H9 (cell line): ENCODE measurements at regions not wholly inside any gene's neighbourhood (a gene's known extent, or its start where the extent isn't known, plus 50 kb on each side); places are given as distances from the start of the nearest gene placed in this dataset.

Experiments used
- DNase-seq: peaks from one replicate; pipeline ENCODE4 v3.0.0-alpha.2; 2017
- H2AFZ ChIP-seq: one replicate; pipeline ENCODE4 v1.6.1; 2013; ENCODE audit warnings: mild to moderate bottlenecking, low read length, control low read depth, moderate library complexity
- H2AK5ac ChIP-seq: 2 replicates; pipeline ENCODE4 v1.6.1; 2013; ENCODE audit warnings: low read length, control low read depth, mixed read lengths; ENCODE audit not compliant: insufficient read length
- H2BK120ac ChIP-seq: one replicate; pipeline ENCODE4 v1.6.1; 2013; ENCODE audit warnings: low read depth, mild to moderate bottlenecking, low read length, control low read depth, inconsistent platforms; ENCODE audit not compliant: poor library complexity, severe bottlenecking
- H2BK12ac ChIP-seq: 2 replicates; pipeline ENCODE4 v1.6.1; 2013; ENCODE audit warnings: low read length, control low read depth, mixed read lengths, low read depth; ENCODE audit not compliant: insufficient read length
- H2BK15ac ChIP-seq: 2 replicates; pipeline ENCODE4 v1.6.1; 2013; ENCODE audit warnings: low read depth, low read length, control low read depth
- H2BK20ac ChIP-seq: one replicate; pipeline ENCODE4 v1.6.1; 2013; ENCODE audit warnings: low read depth, mild to moderate bottlenecking, low read length, control low read depth, inconsistent platforms; ENCODE audit not compliant: poor library complexity, severe bottlenecking
- H2BK5ac ChIP-seq: 2 replicates; pipeline ENCODE4 v1.6.1; 2013; ENCODE audit warnings: low read length, control low read depth, mixed read lengths; ENCODE audit not compliant: insufficient read length
- H3K14ac ChIP-seq: 2 replicates; pipeline ENCODE4 v1.6.1; 2013; ENCODE audit warnings: low read length, control low read depth; ENCODE audit not compliant: insufficient read depth
- H3K18ac ChIP-seq: 2 replicates; pipeline ENCODE4 v1.6.1; 2013; ENCODE audit warnings: low read depth, mild to moderate bottlenecking, mixed read lengths, low read length, control low read depth; ENCODE audit not compliant: insufficient read length
- H3K23ac ChIP-seq: 2 replicates; pipeline ENCODE4 v1.6.1; 2013; ENCODE audit warnings: low read length, control low read depth, mixed read lengths, low read depth; ENCODE audit not compliant: insufficient read length
- H3K23me2 ChIP-seq: 2 replicates; pipeline ENCODE4 v1.6.1; 2013; ENCODE audit warnings: low read depth, mild to moderate bottlenecking, mixed read lengths, low read length, control low read depth; ENCODE audit not compliant: insufficient read length, poor library complexity, severe bottlenecking
- H3K27ac ChIP-seq: 2 replicates; pipeline ENCODE4 v1.5.1; 2013; ENCODE audit warnings: low read length, control low read depth, mixed read lengths, low read depth; ENCODE audit not compliant: insufficient read length
- H3K27me3 ChIP-seq: 2 replicates; pipeline ENCODE4 v1.6.1; 2013; ENCODE audit warnings: low read length, control low read depth, inconsistent platforms; ENCODE audit not compliant: insufficient read depth
- H3K4ac ChIP-seq: 2 replicates; pipeline ENCODE4 v1.6.1; 2013; ENCODE audit warnings: low read depth, mild to moderate bottlenecking, control low read depth, inconsistent platforms, low read length, moderate library complexity
- H3K4me1 ChIP-seq: 2 replicates; pipeline ENCODE4 v1.6.1; 2013; ENCODE audit warnings: low read length, control low read depth, inconsistent platforms; ENCODE audit not compliant: insufficient read depth
- H3K4me2 ChIP-seq: 2 replicates; pipeline ENCODE4 v1.6.1; 2013; ENCODE audit warnings: low read length, control low read depth, mixed read lengths; ENCODE audit not compliant: insufficient read length, insufficient read depth
- H3K56ac ChIP-seq: 2 replicates; pipeline ENCODE4 v1.6.1; 2013; ENCODE audit warnings: low read depth, mild to moderate bottlenecking, mixed read lengths, low read length, control low read depth; ENCODE audit not compliant: insufficient read length
- H3K79me1 ChIP-seq: 2 replicates; pipeline ENCODE4 v1.6.1; 2013; ENCODE audit warnings: low read depth, mild to moderate bottlenecking, moderate library complexity, low read length, control low read depth, inconsistent platforms; ENCODE audit not compliant: insufficient read depth, poor library complexity, severe bottlenecking
- H3K79me2 ChIP-seq: 2 replicates; pipeline ENCODE4 v1.6.1; 2013; ENCODE audit warnings: low read length, control low read depth, inconsistent platforms; ENCODE audit not compliant: insufficient read depth
- H3K9ac ChIP-seq: 2 replicates; pipeline ENCODE4 v1.6.1; 2013; ENCODE audit warnings: low read length, control low read depth, mixed read lengths; ENCODE audit not compliant: insufficient read length; ENCODE audit errors: extremely low read depth
- H3K9me3 ChIP-seq: one replicate; pipeline ENCODE4 v1.6.1; 2013; ENCODE audit warnings: low read depth, low read length, inconsistent platforms; ENCODE audit not compliant: control insufficient read depth
- H3T11ph ChIP-seq: one replicate; pipeline ENCODE4 v1.6.1; 2013; ENCODE audit warnings: mild to moderate bottlenecking, low read length, control low read depth, inconsistent platforms
- H4K20me1 ChIP-seq: one replicate; pipeline ENCODE4 v1.6.1; 2013; ENCODE audit not compliant: control insufficient read depth, insufficient read length, insufficient read depth
- H4K5ac ChIP-seq: 2 replicates; pipeline ENCODE4 v1.6.1; 2013; ENCODE audit warnings: low read depth, mild to moderate bottlenecking, mixed read lengths, low read length, control low read depth; ENCODE audit not compliant: insufficient read length
- H4K8ac ChIP-seq: replicated peaks from 2 replicates; pipeline ENCODE4 v1.6.1; 2013; ENCODE audit warnings: low read length, control low read depth, mixed read lengths, low read depth; ENCODE audit not compliant: insufficient read length
- H4K91ac ChIP-seq: 2 replicates; pipeline ENCODE4 v1.6.1; 2013; ENCODE audit warnings: low read depth, mild to moderate bottlenecking, moderate library complexity, mixed read lengths, low read length, control low read depth; ENCODE audit not compliant: insufficient read length
- H3K27ac Mint-ChIP-seq, 3 experiments: 2 replicates in 2 of 3; 3 replicates in 1 of 3; pipeline ENCODE4 v1.8.0; 2020 to 2021; ENCODE audit warnings: mixed read lengths in 3 of 3, mild to moderate bottlenecking in 1 of 3, moderate library complexity in 1 of 3
- H3K27me3 Mint-ChIP-seq: 2 replicates; pipeline ENCODE4 v1.8.0; 2021; ENCODE audit warnings: low read depth, mild to moderate bottlenecking, moderate library complexity, mixed read lengths
- H3K36me3 Mint-ChIP-seq, 3 experiments: 2 replicates in 2 of 3; 3 replicates in 1 of 3; pipeline ENCODE4 v1.8.0; 2020 to 2021; ENCODE audit warnings: low read depth in 3 of 3, mixed read lengths in 3 of 3; ENCODE audit not compliant: insufficient read depth in 1 of 3
- H3K4me1 Mint-ChIP-seq, 2 experiments: 2 replicates each; pipeline ENCODE4 v1.8.0; 2020; ENCODE audit warnings: mixed read lengths in 2 of 2
- H3K4me3 Mint-ChIP-seq, 2 experiments: 2 replicates in 1 of 2; 3 replicates in 1 of 2; pipeline ENCODE4 v1.8.0; 2020 to 2021; ENCODE audit warnings: mild to moderate bottlenecking in 2 of 2, mixed read lengths in 2 of 2, moderate library complexity in 1 of 2
- H3K9me3 Mint-ChIP-seq, 2 experiments: 2 replicates in 1 of 2; 3 replicates in 1 of 2; pipeline ENCODE4 v1.8.0; 2020; ENCODE audit warnings: mild to moderate bottlenecking in 2 of 2, mixed read lengths in 2 of 2, moderate library complexity in 1 of 2
- WGBS: extraction: QIAGEN DNeasy Blood & Tissue Kit; methylation state at CpG from one replicate; pipeline ENCODE4 v1.1.7; 2013; ENCODE audit warnings: missing lambda C conversion rate, low lambda C conversion rate, mixed read lengths; ENCODE audit not compliant: insufficient read length; ENCODE audit errors: extremely low coverage; 5-methylcytosine and 5-hydroxymethylcytosine counted together
- TF ChIP-seq, protein P1 (sequence below): fragments of 200-600 bp; sonication (generic); conservative IDR thresholded peaks from 3 replicates; pipeline ENCODE4 v1.8.0; 2021; ENCODE audit warnings: antibody characterized with exemption, mild to moderate bottlenecking

GRCh38 chr15:45428491-45428890, 50.1 kb upstream of the GATM start:
- peaks cover 52% of the 10 kb centered on the region for H3K27me3 Mint-ChIP-seq
- DNase-seq = no peak
- no peak overlapping the region for H3K23ac ChIP-seq
- no peak overlapping the region for H3K14ac ChIP-seq
- no peak overlapping the region for H3K9ac ChIP-seq
- no peak overlapping the region for H2BK12ac ChIP-seq
- no peak overlapping the region for H2BK15ac ChIP-seq
- H3K9me3 Mint-ChIP-seq = no peaks in the 10 kb centered on the region; a peak in 1 of 5 replicates
- TF ChIP-seq, protein P1, sequence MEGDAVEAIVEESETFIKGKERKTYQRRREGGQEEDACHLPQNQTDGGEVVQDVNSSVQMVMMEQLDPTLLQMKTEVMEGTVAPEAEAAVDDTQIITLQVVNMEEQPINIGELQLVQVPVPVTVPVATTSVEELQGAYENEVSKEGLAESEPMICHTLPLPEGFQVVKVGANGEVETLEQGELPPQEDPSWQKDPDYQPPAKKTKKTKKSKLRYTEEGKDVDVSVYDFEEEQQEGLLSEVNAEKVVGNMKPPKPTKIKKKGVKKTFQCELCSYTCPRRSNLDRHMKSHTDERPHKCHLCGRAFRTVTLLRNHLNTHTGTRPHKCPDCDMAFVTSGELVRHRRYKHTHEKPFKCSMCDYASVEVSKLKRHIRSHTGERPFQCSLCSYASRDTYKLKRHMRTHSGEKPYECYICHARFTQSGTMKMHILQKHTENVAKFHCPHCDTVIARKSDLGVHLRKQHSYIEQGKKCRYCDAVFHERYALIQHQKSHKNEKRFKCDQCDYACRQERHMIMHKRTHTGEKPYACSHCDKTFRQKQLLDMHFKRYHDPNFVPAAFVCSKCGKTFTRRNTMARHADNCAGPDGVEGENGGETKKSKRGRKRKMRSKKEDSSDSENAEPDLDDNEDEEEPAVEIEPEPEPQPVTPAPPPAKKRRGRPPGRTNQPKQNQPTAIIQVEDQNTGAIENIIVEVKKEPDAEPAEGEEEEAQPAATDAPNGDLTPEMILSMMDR = no peak
- H3K56ac ChIP-seq = no peak overlapping the region
- H4K8ac ChIP-seq = no peak overlapping the region
- no peaks in the 10 kb centered on the region for H3K9me3 ChIP-seq
- no peak overlapping the region for H2BK5ac ChIP-seq
- no peak overlapping the region for H2BK20ac ChIP-seq
- H3K4me3 Mint-ChIP-seq = no peak overlapping the region
- no peak overlapping the region for H3K18ac ChIP-seq
- H3K36me3 Mint-ChIP-seq = no peaks in the 10 kb centered on the region
- H3K79me2 ChIP-seq = no peaks in the 10 kb centered on the region
- no peak overlapping the region for H3T11ph ChIP-seq
- H3K79me1 ChIP-seq = no peaks in the 10 kb centered on the region
- H3K27ac Mint-ChIP-seq = no peak overlapping the region
- no CpG with 5 or more reads among the region's 9 CpGs for WGBS
- no peak overlapping the region for H2AFZ ChIP-seq
- H3K4ac ChIP-seq = no peak overlapping the region
- H2BK120ac ChIP-seq = no peak overlapping the region
- no peak overlapping the region for H3K4me2 ChIP-seq
- H4K5ac ChIP-seq = no peak overlapping the region
- H2AK5ac ChIP-seq = no peak overlapping the region
- no peak overlapping the region for H4K91ac ChIP-seq
- H3K4me1 ChIP-seq = no peaks in the 10 kb centered on the region
- H4K20me1 ChIP-seq = no peaks in the 10 kb centered on the region
- peaks cover 3% of the 10 kb centered on the region for H3K23me2 ChIP-seq
- no peak overlapping the region for H3K27ac ChIP-seq
- H3K4me1 Mint-ChIP-seq = peaks cover 0 to 3% of the 10 kb centered on the region in 2 experiments; a peak in 2 of 4 replicates
- peaks cover 3% of the 10 kb centered on the region; the same call in 1 of the 2 replicates for H3K27me3 ChIP-seq
